Suppressor macrophage treated with lipopolysaccharide for 1 hour (primary cell): ENCODE measurements at regions not wholly inside any gene's neighbourhood (a gene's known extent, or its start where the extent isn't known, plus 50 kb on each side); places are given as distances from the start of the nearest gene placed in this dataset.
A peak's percentile ranks its signal among the peaks of the same experiment; 100 is the strongest.
"Not testable (repeated sequence)": the region's sequence is repeated elsewhere in the genome, so short reads cannot be mapped to it uniquely, and the experiment has no call there.

ENCODE experiments used
- DNase-seq, 3 donors: peaks; one replicate each; pipeline ENCODE4 v3.0.0-alpha.2; 2020 to 2022

DNA sequence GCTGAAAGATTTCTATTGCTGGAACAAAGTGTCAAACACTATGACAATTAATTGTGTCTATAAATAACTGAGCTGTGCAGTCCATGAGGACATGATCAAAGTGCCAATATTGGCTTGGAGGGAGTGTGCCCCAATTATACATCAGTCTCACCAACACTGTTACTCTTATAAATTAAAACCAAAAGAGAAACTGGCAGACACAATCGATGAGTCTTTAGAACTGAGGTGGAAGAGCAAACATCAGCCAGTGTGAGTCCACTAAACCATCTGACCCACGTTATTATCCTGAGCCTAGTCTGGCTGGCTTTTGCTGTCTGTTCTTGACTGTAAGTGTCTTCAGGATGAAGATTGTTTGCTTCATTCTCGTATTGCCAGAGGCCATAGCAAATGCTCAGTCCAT is 98.9 kb downstream of the OLIG3 start:
- DNase-seq, result no peak

DNA sequence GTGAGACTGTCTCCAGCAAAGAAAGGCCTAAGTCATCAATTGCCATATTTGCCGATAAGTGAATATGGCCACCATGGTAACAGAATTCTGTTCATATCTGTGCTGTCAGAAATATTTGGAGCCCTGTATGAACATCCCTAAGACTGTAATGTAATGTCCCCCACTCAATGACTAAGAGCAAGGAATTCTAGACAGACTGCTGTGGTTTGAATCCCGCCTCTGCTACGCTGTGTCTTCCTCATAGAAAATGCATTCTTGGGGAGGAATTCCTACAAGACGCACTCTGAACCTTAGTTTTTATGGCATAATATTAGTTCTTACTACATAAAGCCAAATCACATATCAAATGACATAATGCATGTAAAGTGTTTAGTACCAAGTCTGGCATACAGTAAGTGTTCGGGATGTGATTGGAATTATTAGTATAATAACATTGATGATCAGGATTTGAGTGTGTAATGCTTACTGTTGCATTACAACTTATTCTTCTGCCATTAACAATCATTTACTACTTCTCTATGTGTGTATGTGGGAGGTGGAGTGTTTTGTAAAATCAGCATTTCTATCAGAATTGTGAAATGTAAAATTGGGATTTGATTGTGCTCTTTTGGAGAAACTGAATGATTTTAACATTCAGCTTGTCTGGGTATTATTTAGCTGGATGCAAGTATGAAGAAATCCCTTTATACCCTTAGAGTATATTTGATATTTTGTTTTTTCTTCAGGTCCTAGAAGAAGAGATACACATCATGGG is 103.0 kb downstream of the OLIG3 start:
- peak in 1 of 3 donors; percentile 25 for DNase-seq

DNA sequence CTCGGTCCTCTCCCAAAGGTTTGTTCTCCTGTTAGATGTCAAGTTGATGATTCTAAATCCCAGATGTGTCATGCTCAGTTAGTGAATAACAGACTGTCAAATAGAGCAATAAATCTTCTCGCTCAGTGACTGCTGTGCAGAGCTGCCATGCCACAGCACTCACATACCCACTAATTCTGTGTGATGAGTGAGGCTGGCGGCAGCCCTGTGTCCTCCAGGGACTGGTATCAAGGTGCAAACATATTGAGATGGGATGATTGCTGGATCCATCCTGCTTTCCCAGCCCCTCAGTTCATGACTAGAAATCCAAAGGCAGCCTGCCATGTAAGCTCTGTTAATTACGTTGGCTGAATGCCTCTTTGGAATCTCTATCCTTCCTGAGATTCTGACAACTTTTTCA is 103.9 kb downstream of the OLIG3 start:
- no peak for DNase-seq

DNA sequence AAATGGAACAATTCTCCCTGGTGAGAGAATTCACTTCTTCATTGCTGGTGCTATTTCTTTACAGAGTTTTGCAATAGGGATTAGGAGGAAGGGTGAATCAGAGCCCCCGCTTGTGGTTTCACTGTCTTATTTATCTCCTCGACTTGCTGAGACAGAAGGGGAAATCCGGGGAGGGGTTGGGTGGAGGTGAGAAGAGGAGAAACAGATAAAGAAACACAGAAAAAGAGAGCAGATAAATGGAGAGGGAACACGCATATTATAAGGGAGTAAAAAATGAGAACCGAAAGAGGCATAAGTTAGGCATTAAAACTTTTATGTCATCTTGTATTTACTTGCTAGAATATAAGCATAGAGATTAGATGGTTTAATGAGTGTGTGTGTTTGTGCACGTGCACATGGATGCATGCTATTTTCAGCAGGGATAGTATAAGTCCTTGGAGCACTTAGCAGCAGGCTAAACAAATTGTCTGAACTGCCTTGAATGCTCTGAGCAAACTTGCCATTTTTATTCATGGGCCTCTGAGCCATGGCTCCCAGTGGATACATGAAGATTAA is 105.0 kb downstream of the OLIG3 start:
- peak; percentile 88 to 91 (median 90) for DNase-seq

GRCh38 chr6:137387096-137387764 is 107.0 kb downstream of the OLIG3 start:
- DNase-seq, result peak; percentile 56 to 67 (median 59)

- not testable (repeated sequence) for DNase-seq
Observed at GRCh38 chr6:137383287-137383686, 110.9 kb downstream of the OLIG3 start.

- no peak for DNase-seq
Observed at GRCh38 chr6:137378090-137378369, 116.2 kb downstream of the OLIG3 start.

DNA sequence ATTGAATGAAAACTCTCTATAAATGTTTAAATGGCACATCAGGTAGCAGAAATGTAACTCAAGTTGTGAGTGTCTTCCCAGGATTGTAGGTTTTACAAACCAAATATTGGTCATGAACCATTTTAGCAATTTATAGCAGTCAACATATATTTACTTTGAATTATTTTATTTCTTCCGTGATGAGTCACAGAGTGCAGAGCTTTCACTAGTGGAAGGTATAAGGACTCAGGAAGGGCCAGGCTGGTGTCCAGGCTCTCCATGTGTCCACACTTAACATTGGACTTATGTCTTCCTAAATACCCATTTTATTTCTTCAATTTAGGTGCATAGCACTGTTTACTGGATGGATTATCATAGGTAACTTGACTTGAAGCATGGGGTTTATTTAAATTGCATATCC is 120.9 kb downstream of the OLIG3 start:
- no peak for DNase-seq

GRCh38 chr6:137372532-137372931 is 121.7 kb downstream of the OLIG3 start:
- DNase-seq, result no peak

DNA sequence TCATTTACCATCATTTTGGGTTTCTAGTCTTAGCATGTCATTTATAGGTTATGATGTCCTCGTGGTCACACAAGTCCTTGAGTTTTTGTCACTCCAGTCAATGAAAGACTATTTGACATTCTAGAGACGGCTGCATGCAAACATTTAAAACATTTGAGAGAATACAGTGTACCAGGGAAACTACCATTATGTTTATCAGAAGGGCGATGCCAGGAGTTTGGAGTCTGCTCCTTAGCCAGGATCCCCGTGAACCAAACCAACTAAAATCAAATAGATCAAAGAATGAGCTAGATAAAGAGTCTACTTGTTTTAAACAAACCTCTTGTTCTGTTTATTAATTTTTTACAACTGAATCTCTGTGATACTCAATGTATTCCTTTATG is 122.6 kb downstream of the OLIG3 start:
- DNase-seq, result no peak

GRCh38 chr6:137370871-137371633 is 123.1 kb downstream of the OLIG3 start:
- DNase-seq, result peak; percentile 35 to 51 (median 49)

GRCh38 chr6:137369136-137369535 is 125.1 kb downstream of the OLIG3 start:
- DNase-seq, result no peak

GRCh38 chr6:137365707-137366437 is 128.3 kb downstream of the OLIG3 start:
- no peak for DNase-seq

DNA sequence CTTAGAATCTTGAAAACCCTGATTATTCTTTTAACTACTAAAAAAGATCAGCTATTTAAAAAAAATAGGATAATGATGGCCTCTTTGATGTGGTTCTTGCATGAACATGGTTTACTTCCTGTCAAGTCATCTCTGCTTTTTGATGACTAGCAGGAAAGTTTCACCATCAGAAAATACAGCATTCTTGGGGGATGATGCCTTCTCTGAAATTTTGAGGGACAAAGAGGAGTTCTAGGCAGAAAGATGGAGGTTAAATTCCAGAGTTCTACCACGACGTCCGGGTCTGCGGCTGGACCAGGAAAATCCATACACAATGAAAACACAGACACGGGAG is 130.4 kb downstream of the OLIG3 start:
- peak in 1 of 3 donors; percentile 26 for DNase-seq

- DNase-seq, result no peak
Observed at GRCh38 chr6:137362878-137363804, 131.1 kb downstream of the OLIG3 start.

GRCh38 chr6:137361701-137362100 is 132.5 kb downstream of the OLIG3 start:
- peak in 1 of 3 donors; percentile 33 for DNase-seq

DNA sequence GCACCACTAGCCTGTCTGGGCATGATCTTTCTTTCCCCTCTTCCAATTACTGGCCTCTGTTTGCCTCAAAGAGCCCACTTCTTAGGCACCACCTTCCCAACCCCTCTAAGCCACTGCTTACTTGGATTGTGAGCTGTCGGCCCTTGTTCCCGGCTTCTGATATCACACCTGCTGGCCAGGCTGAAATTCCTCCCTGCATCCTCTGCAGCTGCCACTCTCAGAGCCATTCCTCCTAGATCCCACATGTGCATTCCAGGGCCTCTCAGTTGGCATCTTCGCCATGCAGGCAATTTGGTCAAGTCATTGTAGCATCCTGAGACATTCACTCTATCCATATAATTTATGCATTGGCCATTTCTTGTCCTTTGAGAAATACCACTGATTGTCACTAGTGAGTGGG is 135.9 kb downstream of the OLIG3 start:
- DNase-seq, result no peak

- DNase-seq, result no peak
Observed at GRCh38 chr6:137357948-137358266, 136.3 kb downstream of the OLIG3 start.

GRCh38 chr6:137357263-137357947 is 136.8 kb downstream of the OLIG3 start:
- no peak for DNase-seq

DNA sequence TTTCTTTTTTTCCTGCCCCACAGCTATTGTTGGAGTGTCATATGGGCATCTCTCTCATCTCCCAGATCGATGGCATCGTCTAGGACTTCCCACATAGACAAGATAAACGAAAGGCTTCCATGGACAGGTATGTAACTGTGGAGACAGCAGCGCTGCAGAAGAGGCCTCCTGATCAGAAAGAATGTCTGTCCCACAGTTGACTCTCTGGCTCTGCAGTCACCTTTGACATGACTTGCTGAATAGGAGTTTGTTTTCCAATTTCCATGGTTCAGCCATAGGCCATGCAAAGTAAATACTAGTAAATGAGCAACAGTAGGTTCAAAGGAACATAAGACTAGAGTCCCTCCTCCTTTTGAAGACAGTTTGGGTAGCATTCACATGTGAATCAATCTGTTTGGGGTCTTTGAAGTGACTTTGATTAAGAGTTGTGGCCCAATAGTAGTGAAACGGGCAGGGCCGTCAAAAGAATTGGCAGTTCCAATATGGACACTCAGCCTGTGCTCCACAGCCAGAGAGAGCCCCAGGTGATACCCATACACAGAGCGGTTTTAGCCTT is 134.7 kb upstream of the IFNGR1 start:
- DNase-seq, result no peak

GRCh38 chr6:137353346-137353745 is 134.2 kb upstream of the IFNGR1 start:
- DNase-seq, result no peak
